ENCODE measurements at regions not wholly inside any gene's neighbourhood (a gene's known extent, or its start where the extent isn't known, plus 50 kb on each side); places are given as distances from the start of the nearest gene placed in this dataset.

DNA sequence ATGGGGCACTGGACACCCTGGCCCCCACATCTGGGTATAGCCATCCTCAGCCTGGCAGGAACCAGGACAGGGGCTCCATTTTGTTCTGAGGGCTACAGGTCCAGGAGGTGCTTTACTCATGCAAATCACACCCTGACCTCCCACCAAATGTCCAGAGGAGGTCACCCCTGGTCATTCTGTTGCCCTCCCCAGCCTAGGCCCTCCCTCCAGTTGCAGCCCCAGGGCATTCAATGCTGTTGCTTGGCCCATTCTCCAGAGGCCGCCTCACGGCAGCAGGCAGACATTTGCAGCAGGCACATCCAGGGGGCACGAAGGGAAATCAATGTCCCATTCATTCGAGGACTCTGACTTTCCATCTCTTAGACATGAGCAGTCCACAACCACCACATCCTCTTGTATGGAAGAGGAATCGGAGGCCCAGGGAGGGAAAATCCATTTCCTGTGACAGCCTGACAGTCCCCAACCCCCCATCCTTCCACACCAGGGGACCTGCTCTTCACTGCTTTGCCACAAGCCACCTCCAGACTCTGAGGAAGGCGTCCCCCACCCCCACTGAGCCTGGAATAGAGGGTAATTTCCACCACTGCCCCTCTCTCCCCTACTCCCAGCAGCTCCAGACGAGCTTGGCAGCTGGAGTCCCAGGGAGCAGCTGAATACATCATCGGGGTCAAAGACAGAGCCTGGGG is 76.2 kb upstream of the UNC5B start:
- Mint-ChIP-seq H3K4me1 (no peaks in the 10 kb centered on the region), H3K4me3 (no peak overlapping the region), H3K27ac (no peak overlapping the region), H3K27me3 (peaks cover 15 to 24% of the 10 kb centered on the region in 2 donors), H3K36me3 (no peaks in the 10 kb centered on the region), H3K9me3 (no peaks in the 10 kb centered on the region)
- ATAC-seq (replicated peaks in 1 of 4) (no peak), DNase-seq (no peak)
- WGBS (ENCODE audit: insufficient coverage) = 67% methylated on average over 3 of the region's 8 CpGs
- Histone ChIP-seq H3K9me3 (no peaks in the 10 kb centered on the region), H3K4me1 (ENCODE audit: control insufficient read depth in 1 of 2, extremely low read depth in 1 of 2, insufficient read depth in 2 of 2, low read length in 2 of 2) (no peaks in the 10 kb centered on the region), H3K27ac (ENCODE audit: low read length) (no peak overlapping the region), H3K36me3 (ENCODE audit: control insufficient read depth in 2 of 2, extremely low read depth in 1 of 2, insufficient read depth in 1 of 2, low read length in 1 of 2) (no peaks in the 10 kb centered on the region), H3K27me3 (replicated peaks in 1 of 2; ENCODE audit: control insufficient read depth in 2 of 2, extremely low read depth in 1 of 2, insufficient read depth in 2 of 2, low read length in 1 of 2) (peaks cover 0 to 51% of the 10 kb centered on the region in 2 experiments), H3K4me3 (ENCODE audit: control insufficient read depth in 1 of 2, extremely low read depth in 1 of 2, low read length in 1 of 2) (no peak overlapping the region)
- ChIA-PET CTCF (no interaction called here), POLR2A (no interaction called here)

DNA sequence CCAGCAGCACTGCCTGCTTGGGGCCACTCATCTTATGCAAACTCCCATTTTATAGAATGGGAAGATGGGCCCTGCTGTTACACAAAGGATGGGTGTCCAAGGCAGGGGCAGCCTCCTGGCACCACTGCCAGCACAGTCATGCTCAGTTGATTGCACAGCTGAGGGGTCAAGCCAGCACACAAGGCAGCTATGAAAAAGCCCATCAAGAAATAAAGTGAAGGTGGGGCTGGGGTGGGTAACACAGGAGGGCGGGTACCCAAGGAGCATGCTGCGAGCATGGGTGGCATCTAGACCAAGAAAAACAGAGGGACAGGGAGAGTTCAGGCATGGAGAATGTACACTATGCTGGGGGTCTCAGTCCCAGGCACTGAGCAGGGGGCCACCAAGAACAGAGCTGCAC is 74.7 kb upstream of the UNC5B start:
- ChIA-PET POLR2A (no interaction called here), CTCF (no interaction called here)
- Histone ChIP-seq H3K4me1 (ENCODE audit: control insufficient read depth in 1 of 2, extremely low read depth in 1 of 2, insufficient read depth in 2 of 2, low read length in 2 of 2) (no peaks in the 10 kb centered on the region), H3K27me3 (replicated peaks in 1 of 2; ENCODE audit: control insufficient read depth in 2 of 2, extremely low read depth in 1 of 2, insufficient read depth in 2 of 2, low read length in 1 of 2) (peaks cover 0 to 36% of the 10 kb centered on the region in 2 experiments), H3K9me3 (no peaks in the 10 kb centered on the region), H3K27ac (ENCODE audit: low read length) (no peak overlapping the region), H3K36me3 (ENCODE audit: control insufficient read depth in 2 of 2, extremely low read depth in 1 of 2, insufficient read depth in 1 of 2, low read length in 1 of 2) (no peaks in the 10 kb centered on the region), H3K4me3 (ENCODE audit: control insufficient read depth in 1 of 2, extremely low read depth in 1 of 2, low read length in 1 of 2) (no peak overlapping the region)
- no peak overlapping the region for H3K27ac Mint-ChIP-seq
- no peaks in the 10 kb centered on the region for H3K9me3 Mint-ChIP-seq
- H3K4me3 Mint-ChIP-seq = no peak overlapping the region
- 100% methylated on average over 2 of the region's 2 CpGs for WGBS (ENCODE audit: insufficient coverage)
- peaks cover 13 to 18% of the 10 kb centered on the region in 2 donors for H3K27me3 Mint-ChIP-seq
- H3K36me3 Mint-ChIP-seq = no peaks in the 10 kb centered on the region
- ATAC-seq (replicated peaks in 1 of 4) (no peak), DNase-seq (no peak)
- no peaks in the 10 kb centered on the region for H3K4me1 Mint-ChIP-seq

DNA sequence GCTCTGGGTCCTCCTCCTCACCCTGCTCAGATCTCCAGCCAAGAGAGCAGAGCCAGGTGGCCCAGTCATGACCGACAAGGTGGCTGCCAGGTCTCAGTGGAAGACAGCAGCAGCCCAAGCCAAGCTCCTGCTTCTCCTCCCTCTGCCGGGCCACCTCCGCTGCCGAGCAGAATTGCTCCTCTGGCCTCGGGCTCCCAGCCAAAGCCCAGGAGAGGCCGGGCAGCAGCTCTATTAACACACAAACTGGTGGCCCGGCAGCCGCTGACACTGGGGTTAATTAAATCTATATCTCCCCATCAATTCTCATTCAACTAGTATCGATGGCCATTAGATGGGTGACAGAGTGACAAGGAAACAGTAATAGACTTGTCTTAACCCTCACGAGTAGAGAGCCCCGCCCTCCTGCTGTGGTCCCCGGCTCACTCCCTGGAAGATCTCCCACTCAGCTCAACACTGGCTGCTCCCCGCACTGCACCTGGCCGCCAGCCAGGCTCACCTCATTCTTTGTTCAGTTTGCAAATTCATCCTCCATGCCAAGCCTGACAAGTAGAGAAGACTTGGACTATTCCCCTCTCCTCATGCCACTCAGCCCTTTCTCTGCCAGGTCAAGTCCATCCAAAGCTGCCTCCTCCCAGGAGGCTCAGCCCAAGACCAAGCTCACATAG is 74.1 kb upstream of the UNC5B start:
- 83% methylated on average over 7 of the region's 14 CpGs for WGBS (ENCODE audit: insufficient coverage)
- DNase-seq = no peak
- Histone ChIP-seq H3K27ac (ENCODE audit: low read length) (no peak overlapping the region), H3K36me3 (ENCODE audit: control insufficient read depth in 2 of 2, extremely low read depth in 1 of 2, insufficient read depth in 1 of 2, low read length in 1 of 2) (no peaks in the 10 kb centered on the region), H3K27me3 (replicated peaks in 1 of 2; ENCODE audit: control insufficient read depth in 2 of 2, extremely low read depth in 1 of 2, insufficient read depth in 2 of 2, low read length in 1 of 2) (peaks cover 0 to 34% of the 10 kb centered on the region in 2 experiments), H3K4me3 (ENCODE audit: control insufficient read depth in 1 of 2, extremely low read depth in 1 of 2, low read length in 1 of 2) (no peak overlapping the region), H3K4me1 (ENCODE audit: control insufficient read depth in 1 of 2, extremely low read depth in 1 of 2, insufficient read depth in 2 of 2, low read length in 2 of 2) (no peaks in the 10 kb centered on the region), H3K9me3 (no peaks in the 10 kb centered on the region)
- Mint-ChIP-seq H3K27ac (no peak overlapping the region), H3K4me1 (no peaks in the 10 kb centered on the region), H3K36me3 (no peaks in the 10 kb centered on the region), H3K27me3 (peaks cover 10 to 15% of the 10 kb centered on the region in 2 donors), H3K4me3 (no peak overlapping the region), H3K9me3 (no peaks in the 10 kb centered on the region)
- POLR2A ChIA-PET = no interaction called here
- ATAC-seq (replicated peaks in 1 of 4) = no peak
- CTCF ChIA-PET = no interaction called here

DNA sequence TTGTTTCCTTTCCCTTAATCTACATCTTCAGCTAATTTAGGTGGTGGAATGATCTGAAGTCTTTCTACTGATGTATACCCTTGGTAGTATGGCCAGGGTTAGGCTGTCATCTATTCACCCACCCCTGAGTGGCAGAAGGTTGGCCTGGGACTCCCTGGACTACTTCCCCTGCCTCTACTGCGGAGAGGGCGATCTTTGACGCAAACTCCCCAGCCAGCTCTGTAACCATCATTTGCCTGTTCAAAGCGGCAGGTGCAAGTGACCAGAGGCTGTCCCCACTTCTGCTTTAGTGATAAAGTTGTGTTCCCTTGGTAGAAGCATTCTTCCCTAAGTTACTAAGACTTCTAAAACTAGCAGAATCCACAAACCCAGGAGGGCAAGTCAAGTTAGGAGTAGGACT is 70.8 kb upstream of the UNC5B start:
- no peaks in the 10 kb centered on the region for H3K4me1 Mint-ChIP-seq
- H3K27me3 Mint-ChIP-seq = peaks cover 8 to 10% of the 10 kb centered on the region in 2 donors
- H3K4me3 Mint-ChIP-seq = no peak overlapping the region
- no peaks in the 10 kb centered on the region for H3K9me3 Mint-ChIP-seq
- CTCF ChIA-PET = no interaction called here
- POLR2A ChIA-PET = no interaction called here
- no peaks in the 10 kb centered on the region for H3K36me3 Mint-ChIP-seq
- no peak overlapping the region for H3K27ac Mint-ChIP-seq
- no peaks in the 10 kb centered on the region for H3K9me3 ChIP-seq
- ATAC-seq (replicated peaks in 1 of 4) (no peak), DNase-seq (no peak)
- whole genome bisulfite sequencing (ENCODE audit: insufficient coverage) = no CpG with 5 or more reads among the region's 4 CpGs
- H3K27me3 ChIP-seq (replicated peaks in 1 of 2; ENCODE audit: control insufficient read depth in 2 of 2, extremely low read depth in 1 of 2, insufficient read depth in 2 of 2, low read length in 1 of 2) = peaks cover 0 to 25% of the 10 kb centered on the region in 2 experiments
- no peak overlapping the region for H3K27ac ChIP-seq (ENCODE audit: low read length)
- H3K4me3 ChIP-seq (ENCODE audit: control insufficient read depth in 1 of 2, extremely low read depth in 1 of 2, low read length in 1 of 2) = no peak overlapping the region
- no peaks in the 10 kb centered on the region for H3K36me3 ChIP-seq (ENCODE audit: control insufficient read depth in 2 of 2, extremely low read depth in 1 of 2, insufficient read depth in 1 of 2, low read length in 1 of 2)
- no peaks in the 10 kb centered on the region for H3K4me1 ChIP-seq (ENCODE audit: control insufficient read depth in 1 of 2, extremely low read depth in 1 of 2, insufficient read depth in 2 of 2, low read length in 2 of 2)

DNA sequence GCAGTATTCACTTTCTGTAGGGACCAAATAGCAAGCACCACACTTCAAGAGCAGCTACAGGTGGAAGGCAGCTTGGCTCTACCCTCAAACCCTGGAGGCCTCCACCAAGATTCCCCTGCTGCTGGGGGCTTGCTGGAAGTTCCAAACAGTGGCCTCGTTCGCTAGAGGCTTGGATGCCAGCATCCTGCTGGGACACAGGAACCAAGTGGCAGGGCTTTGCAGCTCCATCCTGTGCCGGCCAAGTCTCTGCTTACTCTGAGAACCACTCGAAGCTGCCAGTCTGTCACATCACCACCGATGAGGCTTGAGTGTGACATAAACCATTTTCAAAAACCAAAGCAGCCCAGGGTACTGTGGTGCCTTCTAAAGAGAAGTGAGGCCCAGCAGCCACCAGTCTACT is 69.2 kb upstream of the UNC5B start:
- Mint-ChIP-seq H3K9me3 (no peaks in the 10 kb centered on the region), H3K4me1 (no peaks in the 10 kb centered on the region), H3K36me3 (no peaks in the 10 kb centered on the region), H3K4me3 (no peak overlapping the region), H3K27ac (no peak overlapping the region), H3K27me3 (peaks cover 4 to 10% of the 10 kb centered on the region in 2 donors)
- ChIA-PET POLR2A (no interaction called here), CTCF (no interaction called here)
- Histone ChIP-seq H3K36me3 (ENCODE audit: control insufficient read depth in 2 of 2, extremely low read depth in 1 of 2, insufficient read depth in 1 of 2, low read length in 1 of 2) (no peaks in the 10 kb centered on the region), H3K4me3 (ENCODE audit: control insufficient read depth in 1 of 2, extremely low read depth in 1 of 2, low read length in 1 of 2) (no peak overlapping the region), H3K27me3 (replicated peaks in 1 of 2; ENCODE audit: control insufficient read depth in 2 of 2, extremely low read depth in 1 of 2, insufficient read depth in 2 of 2, low read length in 1 of 2) (peaks cover 0 to 15% of the 10 kb centered on the region in 2 experiments), H3K4me1 (ENCODE audit: control insufficient read depth in 1 of 2, extremely low read depth in 1 of 2, insufficient read depth in 2 of 2, low read length in 2 of 2) (no peaks in the 10 kb centered on the region), H3K27ac (ENCODE audit: low read length) (no peak overlapping the region), H3K9me3 (no peaks in the 10 kb centered on the region)
- 78% methylated on average over 3 of the region's 5 CpGs for WGBS (ENCODE audit: insufficient coverage)
- ATAC-seq (replicated peaks in 1 of 4) (no peak), DNase-seq (no peak)

DNA sequence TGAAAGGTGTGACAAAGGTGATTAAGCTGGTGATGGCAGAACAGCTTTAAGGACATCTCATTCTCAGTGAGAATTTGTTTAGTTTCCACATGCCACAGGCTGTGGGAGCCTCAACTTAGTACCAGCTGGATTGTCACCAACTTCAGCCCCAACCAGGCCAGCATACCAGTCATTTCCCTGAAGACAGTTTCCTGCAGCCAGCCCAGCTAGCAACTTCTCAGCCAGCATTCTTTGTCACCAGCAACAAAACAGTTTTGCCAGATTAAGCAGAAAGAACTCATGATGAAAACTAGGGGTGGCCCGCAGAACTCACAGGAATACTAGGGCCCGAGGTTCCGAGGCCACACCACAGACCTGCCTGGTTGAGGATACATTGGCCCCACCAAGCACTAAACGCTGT is 68.8 kb upstream of the UNC5B start:
- Histone ChIP-seq H3K9me3 (no peaks in the 10 kb centered on the region), H3K27ac (ENCODE audit: low read length) (no peak overlapping the region), H3K27me3 (replicated peaks in 1 of 2; ENCODE audit: control insufficient read depth in 2 of 2, extremely low read depth in 1 of 2, insufficient read depth in 2 of 2, low read length in 1 of 2) (peaks cover 0 to 13% of the 10 kb centered on the region in 2 experiments), H3K4me3 (ENCODE audit: control insufficient read depth in 1 of 2, extremely low read depth in 1 of 2, low read length in 1 of 2) (no peak overlapping the region), H3K4me1 (ENCODE audit: control insufficient read depth in 1 of 2, extremely low read depth in 1 of 2, insufficient read depth in 2 of 2, low read length in 2 of 2) (no peaks in the 10 kb centered on the region), H3K36me3 (ENCODE audit: control insufficient read depth in 2 of 2, extremely low read depth in 1 of 2, insufficient read depth in 1 of 2, low read length in 1 of 2) (no peaks in the 10 kb centered on the region)
- Mint-ChIP-seq H3K27ac (no peak overlapping the region), H3K4me3 (no peak overlapping the region), H3K36me3 (no peaks in the 10 kb centered on the region), H3K9me3 (no peaks in the 10 kb centered on the region), H3K4me1 (no peaks in the 10 kb centered on the region), H3K27me3 (peaks cover under 1 to 6% of the 10 kb centered on the region in 2 donors)
- ChIA-PET POLR2A (no interaction called here), CTCF (no interaction called here)
- DNase-seq (no peak), ATAC-seq (replicated peaks in 1 of 4) (no peak)
- 88% methylated on average over 4 of the region's 4 CpGs for WGBS (ENCODE audit: insufficient coverage)
